ENCODE measurements at regions not wholly inside any gene's neighbourhood (a gene's known extent, or its start where the extent isn't known, plus 50 kb on each side); places are given as distances from the start of the nearest gene placed in this dataset.

DNA sequence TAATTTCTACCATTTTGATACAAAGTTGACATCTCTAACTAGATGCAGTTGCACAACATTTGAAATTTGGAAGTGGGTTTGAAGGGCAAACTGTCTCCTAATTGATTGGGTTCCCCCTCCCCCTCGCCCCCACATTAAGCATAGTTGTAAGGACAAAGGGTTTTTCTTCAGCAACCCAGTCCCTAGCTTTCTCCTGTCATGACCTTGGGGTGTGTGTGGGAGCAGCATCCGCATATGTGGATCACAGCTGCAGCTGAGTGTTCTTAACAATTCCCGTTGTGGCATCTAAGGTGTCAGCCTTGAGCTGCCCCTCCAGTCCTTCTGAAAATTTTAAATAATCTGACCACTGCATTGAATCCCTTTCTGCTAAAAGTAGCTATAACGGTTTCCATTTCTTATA lies 141.3 kb upstream of the CDH10 start:
- TF ChIP-seq POLR2A (IDR thresholded peaks at IDR 0.05) (no peak), CTCF (IDR thresholded peaks at IDR 0.05) (no peak)
